Cardiac fibroblast (primary cell): ENCODE measurements at regions not wholly inside any gene's neighbourhood (a gene's known extent, or its start where the extent isn't known, plus 50 kb on each side); places are given as distances from the start of the nearest gene placed in this dataset.

ENCODE experiments used
- DNase-seq, 2 donors: peaks; one replicate each; pipeline versions ENCODE4 v3.0.0 to v3.0.0-alpha.2; 2010; ENCODE audit warnings: low read depth in 2 of 2
- H3K4me3 ChIP-seq, 2 donors: replicated peaks in 1 of 2; 1 replicate in 1 of 2; 2 replicates in 1 of 2; pipeline ENCODE4 v1.5.1; 2011; ENCODE audit warnings: low read depth in 2 of 2, low read length in 2 of 2, mild to moderate bottlenecking in 2 of 2, moderate library complexity in 1 of 2
- CTCF ChIP-seq: IDR thresholded peaks from one replicate; pipeline ENCODE4 v1.5.1; 2011; ENCODE audit warnings: low read depth, mild to moderate bottlenecking, low read length, inconsistent platforms

- no peak for DNase-seq
- H3K4me3 ChIP-seq: no peak overlapping the region
- no peak for TF ChIP-seq CTCF
Measured at GRCh38 chr11:69981119-69981784, 96.9 kb upstream of the ANO1 start.

GRCh38 chr11:69982690-69983570, 95.2 kb upstream of the ANO1 start:
- DNase-seq: no peak
- no peak for TF ChIP-seq CTCF
- no peak overlapping the region for H3K4me3 ChIP-seq

DNA sequence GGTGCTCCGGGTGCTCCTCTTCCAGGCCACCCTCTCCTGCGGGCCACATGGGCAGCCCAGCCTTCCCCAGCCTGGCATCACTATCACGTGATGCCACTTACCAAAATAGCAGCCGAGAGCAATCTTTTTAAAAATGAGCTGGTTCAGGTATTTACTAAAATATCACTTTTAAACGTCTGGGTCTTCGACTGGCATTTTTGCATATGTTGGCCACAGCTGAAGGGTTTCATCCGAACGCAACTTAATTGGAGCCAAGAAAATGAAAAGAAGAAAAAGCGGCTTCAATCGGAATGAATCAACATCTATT, 94.6 kb upstream of the ANO1 start:
- TF ChIP-seq CTCF: no peak
- no peak overlapping the region for H3K4me3 ChIP-seq

GRCh38 chr11:69983897-69984438, 94.1 kb upstream of the ANO1 start:
- TF ChIP-seq CTCF: no peak
- no peak overlapping the region for H3K4me3 ChIP-seq
- DNase-seq: no peak

More for the DNA sequence above, 94.6 kb upstream of the ANO1 start:
- no peak for DNase-seq

DNA sequence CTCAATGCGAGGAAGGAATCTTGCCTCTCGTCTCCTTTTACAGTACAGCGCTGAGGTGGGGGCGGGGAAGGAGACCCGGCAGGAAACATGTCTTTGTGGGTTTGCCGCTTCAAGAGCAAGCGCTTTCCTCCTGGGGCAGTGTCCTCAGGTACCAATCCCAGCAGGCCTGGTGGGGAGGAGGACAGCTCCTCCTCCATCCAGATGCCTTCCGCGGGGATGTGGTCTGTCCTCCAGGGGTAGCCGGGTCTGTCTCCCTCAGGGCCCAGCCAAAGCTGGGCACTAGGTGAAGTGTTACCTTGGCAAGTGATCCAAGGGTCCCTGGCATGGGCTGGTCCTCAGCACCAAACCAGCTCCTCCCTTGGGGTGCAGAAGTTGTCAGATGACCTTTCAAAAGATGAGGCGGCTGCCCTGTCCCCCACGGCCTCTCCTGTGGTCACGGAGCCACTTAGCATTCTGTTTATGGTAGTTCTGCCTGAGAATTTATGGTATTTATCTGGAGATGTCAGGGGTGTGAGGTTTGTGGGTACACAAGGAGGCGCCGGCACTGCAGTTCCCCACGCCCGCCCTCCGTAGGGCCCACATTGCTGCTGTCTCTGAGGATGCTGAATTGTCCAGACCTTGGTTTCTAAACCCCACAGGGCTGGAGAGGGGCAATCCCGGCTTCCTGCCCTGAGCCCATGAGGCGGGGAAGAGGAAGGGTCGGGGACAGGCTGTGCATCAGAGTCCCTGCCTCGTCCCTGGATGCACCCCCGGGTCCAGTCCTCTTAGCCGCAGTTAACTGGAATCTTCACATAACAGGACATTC, 93.5 kb upstream of the ANO1 start:
- no peak for DNase-seq
- no peak for TF ChIP-seq CTCF
- no peak overlapping the region for H3K4me3 ChIP-seq

DNA sequence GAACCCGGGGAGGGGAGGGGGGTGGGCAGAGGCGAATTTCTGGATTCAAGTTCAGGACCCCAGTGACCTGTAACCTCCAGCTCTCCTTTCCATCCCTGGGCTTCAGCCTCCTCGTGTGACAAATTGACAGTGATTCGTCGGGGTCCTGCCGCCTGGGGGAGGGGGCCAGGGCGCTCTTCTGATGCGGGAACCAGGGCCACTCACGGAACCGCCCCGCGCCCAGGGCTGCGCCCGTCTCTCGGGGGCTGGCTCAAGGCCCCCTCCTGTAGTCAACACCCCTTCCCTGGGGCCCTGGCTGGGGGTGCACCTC, 92.8 kb upstream of the ANO1 start:
- H3K4me3 ChIP-seq: no peak overlapping the region
- no peak for TF ChIP-seq CTCF
- no peak for DNase-seq
